CD4-positive, alpha-beta memory T cell (primary cell): ENCODE measurements at regions not wholly inside any gene's neighbourhood (a gene's known extent, or its start where the extent isn't known, plus 50 kb on each side); places are given as distances from the start of the nearest gene placed in this dataset.
"Not testable (repeated sequence)": the region's sequence is repeated elsewhere in the genome, so short reads cannot be mapped to it uniquely, and the experiment has no call there.

Experiments
- CTCF ChIA-PET: fragments of 350-600 bp; sonication (Branson Sonifier 250); formaldehyde crosslinking; loops from one replicate; lab custom pipeline; 2021; ENCODE audit warnings: inconsistent platforms; ENCODE audit not compliant: partially characterized antibody; lab: Charles Lee
- POLR2A ChIA-PET: fragments of 350-600 bp; sonication (Branson Sonifier 250); formaldehyde crosslinking; loops from one replicate; lab custom pipeline; 2021; ENCODE audit not compliant: partially characterized antibody; lab: Charles Lee
- DNase-seq, 5 donors: peaks; one replicate each; pipeline versions ENCODE4 v3.0.0 to v3.0.0-alpha.2; 2020 to 2022; ENCODE audit warnings: mixed read lengths in 1 of 5
- H3K27ac ChIP-seq: one replicate; pipeline ENCODE4 v1.7.0; 2013; ENCODE audit warnings: low read depth, low read length
- H3K27me3 ChIP-seq: 2 replicates; pipeline ENCODE4 v1.7.0; 2013; ENCODE audit warnings: mild to moderate bottlenecking, low read length, moderate library complexity; ENCODE audit not compliant: insufficient read depth
- H3K36me3 ChIP-seq: 2 replicates; pipeline ENCODE4 v1.7.0; 2013; ENCODE audit warnings: mild to moderate bottlenecking, low read length, moderate library complexity; ENCODE audit not compliant: insufficient read depth
- H3K4me1 ChIP-seq: 2 replicates; pipeline ENCODE4 v1.7.0; 2013; ENCODE audit warnings: mild to moderate bottlenecking, low read length, moderate library complexity; ENCODE audit not compliant: insufficient read depth
- H3K4me3 ChIP-seq, 2 donors: one replicate each; pipeline ENCODE4 v1.7.0; 2013; ENCODE audit warnings: low read length in 2 of 2, mild to moderate bottlenecking in 1 of 2
- H3K9me3 ChIP-seq, 2 donors: one replicate each; pipeline ENCODE4 v1.7.0; 2013; ENCODE audit warnings: low read length in 2 of 2, control low read depth in 1 of 2; ENCODE audit not compliant: control insufficient read depth in 1 of 2
- H3K27ac Mint-ChIP-seq, 7 donors: one replicate each; pipeline ENCODE4 v1.8.0; 2020 to 2021; ENCODE audit warnings: mixed read lengths in 7 of 7, mild to moderate bottlenecking in 6 of 7, inconsistent platforms in 3 of 7, moderate library complexity in 3 of 7
- H3K27me3 Mint-ChIP-seq, 2 donors: one replicate each; pipeline ENCODE4 v1.8.0; 2020 to 2021; ENCODE audit warnings: mixed read lengths in 2 of 2
- H3K36me3 Mint-ChIP-seq, 2 donors: one replicate each; pipeline ENCODE4 v1.8.0; 2020 to 2021; ENCODE audit warnings: mixed read lengths in 2 of 2, inconsistent platforms in 1 of 2, mild to moderate bottlenecking in 1 of 2
- H3K4me1 Mint-ChIP-seq, 4 donors: one replicate each; pipeline ENCODE4 v1.8.0; 2020 to 2021; ENCODE audit warnings: mixed read lengths in 4 of 4, mild to moderate bottlenecking in 1 of 4
- H3K4me3 Mint-ChIP-seq, 8 donors: one replicate each; pipeline ENCODE4 v1.8.0; 2020 to 2021; ENCODE audit warnings: mixed read lengths in 8 of 8, mild to moderate bottlenecking in 7 of 8, moderate library complexity in 6 of 8, inconsistent platforms in 3 of 8
- H3K9me3 Mint-ChIP-seq, 8 donors: one replicate each; pipeline ENCODE4 v1.8.0; 2020 to 2021; ENCODE audit warnings: mixed read lengths in 8 of 8, mild to moderate bottlenecking in 5 of 8, inconsistent platforms in 3 of 8, moderate library complexity in 1 of 8
- intact Hi-C: fragments of 100-400 bp; cut with micrococcal nuclease; formaldehyde crosslinking; loops from one replicate; pipeline ENCODE4 v1.15.1; 2023

DNA sequence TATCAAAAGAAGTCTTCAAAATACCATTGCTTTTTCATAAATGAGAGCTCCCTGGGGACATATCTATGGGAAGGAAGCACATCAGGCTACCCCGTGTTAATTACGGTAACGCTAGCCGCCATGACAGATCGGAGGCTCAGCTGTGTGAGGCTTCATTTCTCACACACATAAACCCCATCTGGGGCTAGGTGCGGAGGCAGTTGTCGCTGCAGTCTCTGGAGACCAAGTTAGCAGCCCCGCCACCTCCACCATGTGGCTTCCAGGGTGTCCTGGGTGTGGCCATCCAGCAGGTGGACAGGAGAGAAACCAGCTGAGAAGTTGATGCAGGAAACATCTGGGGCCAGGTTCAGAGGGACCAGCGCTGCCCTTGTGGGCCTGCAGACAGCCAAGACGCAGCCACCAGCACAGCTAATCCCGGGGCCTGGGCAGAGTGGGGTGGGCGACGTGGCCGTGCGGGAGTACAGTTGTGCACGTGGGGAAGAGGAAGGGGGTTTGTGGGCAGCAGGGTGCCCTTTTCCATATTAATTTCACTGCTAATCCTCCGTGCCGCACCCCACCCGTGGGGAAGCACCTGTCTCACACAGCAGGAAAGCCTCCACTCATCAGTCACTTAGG, 426.5 kb downstream of the IRX1 start:
- ChIA-PET POLR2A (no interaction called here), CTCF (no interaction called here)
- Histone ChIP-seq H3K36me3 (no peaks in the 10 kb centered on the region), H3K9me3 (no peaks in the 10 kb centered on the region), H3K27ac (no peak overlapping the region), H3K27me3 (no peaks in the 10 kb centered on the region), H3K4me1 (no peaks in the 10 kb centered on the region), H3K4me3 (no peak overlapping the region)
- no peak overlapping the region for H3K27ac Mint-ChIP-seq
- H3K4me1 Mint-ChIP-seq: no peaks in the 10 kb centered on the region
- no peaks in the 10 kb centered on the region for H3K27me3 Mint-ChIP-seq
- intact Hi-C loops: no loop called here
- DNase-seq: no peak
- peaks cover 0 to 23% (median 4%) of the 10 kb centered on the region in 8 donors for H3K9me3 Mint-ChIP-seq
- no peak overlapping the region for H3K4me3 Mint-ChIP-seq
- no peaks in the 10 kb centered on the region for H3K36me3 Mint-ChIP-seq

DNA sequence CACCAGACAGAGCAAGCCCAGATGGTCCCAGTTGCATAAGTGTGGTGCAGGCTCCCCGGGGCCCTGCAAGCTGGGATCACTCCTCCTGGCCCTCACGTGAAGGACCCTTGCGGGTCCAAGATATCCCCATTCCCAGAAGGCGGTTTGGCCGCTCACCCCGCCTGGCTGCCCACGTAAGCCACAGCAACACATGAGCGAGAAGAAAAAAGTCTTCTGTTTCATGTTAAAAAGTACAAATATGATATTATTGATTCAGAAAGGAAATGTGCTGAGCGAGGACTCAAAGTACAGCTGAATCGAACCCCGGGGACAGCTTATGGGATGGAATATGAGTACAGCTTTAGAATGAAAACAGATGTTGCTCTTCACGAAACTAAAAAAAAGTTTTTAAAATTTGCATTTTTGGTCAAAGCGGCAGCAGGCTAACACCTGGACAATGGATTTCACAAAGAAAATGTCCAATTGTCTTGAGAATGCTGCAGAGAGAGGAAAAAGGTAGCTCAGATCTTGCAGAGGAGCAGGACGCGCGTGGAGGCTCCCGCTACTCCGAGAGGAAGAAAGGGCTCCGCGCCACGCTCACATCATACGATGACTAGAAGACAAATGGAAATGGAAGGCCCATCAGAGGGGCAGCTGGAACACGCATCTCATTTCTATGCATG, 427.6 kb downstream of the IRX1 start:
- H3K27me3 ChIP-seq: no peaks in the 10 kb centered on the region
- Mint-ChIP-seq H3K4me1 (no peaks in the 10 kb centered on the region), H3K27me3 (no peaks in the 10 kb centered on the region), H3K4me3 (no peak overlapping the region), H3K36me3 (no peaks in the 10 kb centered on the region), H3K27ac (no peak overlapping the region), H3K9me3 (peaks cover 0 to 23% (median 5%) of the 10 kb centered on the region in 8 donors)
- H3K4me3 ChIP-seq: no peak overlapping the region
- no peaks in the 10 kb centered on the region for H3K4me1 ChIP-seq
- POLR2A ChIA-PET: no interaction called here
- H3K36me3 ChIP-seq: no peaks in the 10 kb centered on the region
- intact Hi-C loops: no loop called here
- no peaks in the 10 kb centered on the region for H3K9me3 ChIP-seq
- CTCF ChIA-PET: no interaction called here
- no peak for DNase-seq
- no peak overlapping the region for H3K27ac ChIP-seq

DNA sequence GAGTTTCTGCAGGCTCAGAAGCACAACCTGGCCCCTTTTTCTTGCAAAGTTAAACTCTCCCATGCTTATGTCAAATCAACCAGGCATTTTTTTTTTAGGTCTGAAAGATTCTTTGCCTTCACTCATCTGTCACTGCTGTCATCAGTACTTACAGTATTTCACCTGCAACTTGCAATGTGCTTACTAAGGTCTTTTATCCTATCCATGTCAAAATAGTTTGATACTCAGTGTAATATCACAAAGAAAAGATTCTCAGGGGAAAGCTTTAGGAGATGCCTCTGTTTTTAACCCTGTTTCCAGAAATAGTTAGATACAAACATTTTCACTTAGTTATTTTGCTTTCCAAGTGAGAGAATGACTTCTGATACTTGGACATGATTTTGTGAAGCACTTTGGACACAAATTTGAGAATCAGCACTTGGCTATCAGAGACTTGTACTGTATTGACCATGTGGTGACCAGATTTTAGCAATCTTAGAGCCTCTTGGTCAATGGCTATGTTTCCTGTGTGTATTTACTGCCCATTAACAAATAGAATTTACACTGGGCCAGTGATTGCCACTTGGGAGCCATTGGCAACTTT, 428.2 kb downstream of the IRX1 start:
- no peaks in the 10 kb centered on the region for H3K36me3 Mint-ChIP-seq
- H3K9me3 ChIP-seq: no peaks in the 10 kb centered on the region
- no peak overlapping the region for H3K4me3 ChIP-seq
- no peak overlapping the region for H3K27ac Mint-ChIP-seq
- no peaks in the 10 kb centered on the region for H3K27me3 ChIP-seq
- H3K27ac ChIP-seq: no peak overlapping the region
- no peak overlapping the region for H3K4me3 Mint-ChIP-seq
- H3K4me1 ChIP-seq: no peaks in the 10 kb centered on the region
- ChIA-PET CTCF (no interaction called here), POLR2A (no interaction called here)
- H3K9me3 Mint-ChIP-seq: peaks cover 0 to 17% (median 8%) of the 10 kb centered on the region in 8 donors
- intact Hi-C loops: no loop called here
- no peak for DNase-seq
- H3K27me3 Mint-ChIP-seq: no peaks in the 10 kb centered on the region
- no peaks in the 10 kb centered on the region for H3K4me1 Mint-ChIP-seq
- no peaks in the 10 kb centered on the region for H3K36me3 ChIP-seq

DNA sequence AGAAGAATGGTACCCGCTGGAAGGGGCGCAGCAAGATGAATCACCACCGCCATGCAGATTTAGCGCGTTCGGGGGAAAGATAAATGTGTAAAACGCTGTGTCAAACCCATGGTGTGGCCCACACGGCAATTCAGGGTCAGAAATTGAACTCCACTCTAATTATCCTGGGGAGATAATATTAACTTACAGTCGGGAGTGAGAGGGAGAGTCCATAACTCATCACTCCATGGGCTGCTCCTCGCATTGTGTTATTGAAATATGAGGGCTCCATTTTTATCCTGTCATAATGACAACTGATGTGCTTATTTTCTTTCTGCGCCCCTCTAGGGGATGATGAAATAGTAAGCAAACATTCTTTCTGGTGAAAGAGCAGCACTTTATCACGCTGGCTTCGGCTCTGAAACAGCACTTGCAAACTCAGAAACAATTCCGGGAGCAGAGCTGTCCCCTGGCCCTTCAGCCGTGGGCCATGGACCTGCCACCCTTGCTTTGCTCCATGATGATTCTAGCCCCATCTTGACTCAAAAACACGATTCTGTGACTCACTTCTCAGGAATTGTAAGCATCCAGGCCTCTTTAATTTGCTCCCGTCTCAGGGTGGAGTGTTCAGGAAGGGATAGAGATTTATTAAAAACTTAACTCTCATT, 431.6 kb downstream of the IRX1 start:
- H3K4me3 ChIP-seq: no peak overlapping the region
- peaks cover 0 to 18% (median 9%) of the 10 kb centered on the region in 8 donors for H3K9me3 Mint-ChIP-seq
- H3K9me3 ChIP-seq: no peaks in the 10 kb centered on the region
- no peak overlapping the region for H3K27ac ChIP-seq
- CTCF ChIA-PET: no interaction called here
- DNase-seq: no peak
- no peaks in the 10 kb centered on the region for H3K4me1 Mint-ChIP-seq
- H3K4me3 Mint-ChIP-seq: no peak overlapping the region
- no peaks in the 10 kb centered on the region for H3K27me3 ChIP-seq
- intact Hi-C loops: no loop called here
- no peaks in the 10 kb centered on the region for H3K36me3 Mint-ChIP-seq
- H3K36me3 ChIP-seq: no peaks in the 10 kb centered on the region
- POLR2A ChIA-PET: no interaction called here
- no peaks in the 10 kb centered on the region for H3K4me1 ChIP-seq
- H3K27me3 Mint-ChIP-seq: no peaks in the 10 kb centered on the region
- no peak overlapping the region for H3K27ac Mint-ChIP-seq

DNA sequence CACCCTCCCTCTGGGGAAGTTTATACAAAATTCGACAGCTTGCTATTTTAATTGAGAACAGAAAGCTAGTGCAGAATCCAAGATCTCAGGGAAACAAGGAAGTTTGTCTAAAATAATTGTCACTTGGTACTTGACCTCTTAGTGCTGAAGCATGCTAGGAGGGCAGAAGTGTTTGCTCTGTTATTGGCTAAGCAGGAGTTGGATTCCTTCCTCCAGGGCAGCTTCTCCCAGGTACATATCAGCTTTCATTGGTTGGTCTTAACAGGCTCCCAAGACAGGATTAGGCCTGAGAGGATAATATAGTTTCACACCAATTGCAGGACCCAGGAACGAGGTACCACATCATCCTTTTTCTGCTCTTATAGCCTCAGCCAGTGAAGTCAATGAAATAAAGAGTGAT, 432.8 kb downstream of the IRX1 start:
- H3K27ac Mint-ChIP-seq: no peak overlapping the region
- CTCF ChIA-PET: no interaction called here
- peaks cover 0 to 17% (median 9%) of the 10 kb centered on the region in 8 donors for H3K9me3 Mint-ChIP-seq
- Histone ChIP-seq H3K27me3 (no peaks in the 10 kb centered on the region), H3K27ac (no peak overlapping the region), H3K9me3 (no peaks in the 10 kb centered on the region), H3K36me3 (no peaks in the 10 kb centered on the region), H3K4me1 (no peaks in the 10 kb centered on the region), H3K4me3 (no peak overlapping the region)
- no peak for DNase-seq
- intact Hi-C loops: no loop called here
- POLR2A ChIA-PET: no interaction called here
- H3K36me3 Mint-ChIP-seq: no peaks in the 10 kb centered on the region
- no peaks in the 10 kb centered on the region for H3K27me3 Mint-ChIP-seq
- no peak overlapping the region for H3K4me3 Mint-ChIP-seq
- no peaks in the 10 kb centered on the region for H3K4me1 Mint-ChIP-seq

DNA sequence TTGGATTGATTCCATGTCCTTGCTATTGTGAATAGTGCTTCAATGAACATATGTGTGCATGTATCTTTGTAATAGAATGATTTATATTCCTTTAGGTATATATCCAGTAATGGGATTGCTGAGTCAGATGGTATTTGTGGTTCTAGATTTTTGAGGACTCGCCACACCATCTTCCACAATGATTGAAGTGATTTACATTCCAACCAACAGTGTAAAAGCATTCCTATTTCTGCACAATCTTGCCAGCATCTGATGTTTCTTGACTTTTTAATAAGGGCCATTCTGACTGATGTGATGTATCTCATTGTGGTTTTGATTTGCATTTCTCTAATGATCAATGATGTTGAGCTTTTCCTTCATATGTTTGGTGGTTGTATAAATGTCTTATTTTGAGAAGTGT, 437.9 kb downstream of the IRX1 start:
- H3K4me1 Mint-ChIP-seq, H3K27me3 Mint-ChIP-seq, H3K4me3 ChIP-seq: not testable (repeated sequence)

DNA sequence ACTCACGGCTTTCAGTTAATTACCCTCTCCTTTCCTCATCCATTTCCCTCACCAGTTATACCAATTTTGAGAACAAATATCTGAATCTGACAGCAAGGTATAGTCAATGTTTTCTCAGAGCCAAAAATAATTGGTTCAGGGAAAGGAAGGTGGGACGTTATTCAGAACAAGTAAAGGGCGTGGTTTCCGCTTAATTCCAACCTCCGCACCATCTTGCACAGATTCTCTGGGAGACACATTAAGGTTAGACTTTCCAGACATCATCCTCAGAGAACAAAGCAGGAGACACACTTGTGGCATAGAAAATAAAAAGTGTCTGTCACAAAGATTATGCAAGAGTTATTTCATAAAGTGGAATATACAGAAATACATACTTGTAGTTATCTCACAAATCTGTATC, 441.2 kb downstream of the IRX1 start:
- Mint-ChIP-seq H3K27me3 (no peaks in the 10 kb centered on the region), H3K27ac (no peak overlapping the region), H3K9me3 (peaks cover 0 to 30% (median 12%) of the 10 kb centered on the region in 8 donors), H3K36me3 (no peaks in the 10 kb centered on the region), H3K4me3 (no peak overlapping the region), H3K4me1 (peaks cover 0 to 6% (median under 1%) of the 10 kb centered on the region in 4 donors)
- no peak overlapping the region for H3K4me3 ChIP-seq
- no peaks in the 10 kb centered on the region for H3K4me1 ChIP-seq
- CTCF ChIA-PET: no interaction called here
- no peaks in the 10 kb centered on the region for H3K27me3 ChIP-seq
- intact Hi-C loops: no loop called here
- no peak overlapping the region for H3K27ac ChIP-seq
- POLR2A ChIA-PET: no interaction called here
- H3K36me3 ChIP-seq: no peaks in the 10 kb centered on the region
- DNase-seq: no peak
- H3K9me3 ChIP-seq: no peaks in the 10 kb centered on the region

More for the DNA sequence above, 437.9 kb downstream of the IRX1 start:
- CTCF ChIA-PET, intact Hi-C loops, H3K4me3 Mint-ChIP-seq, H3K4me1 ChIP-seq, H3K36me3 ChIP-seq, H3K27me3 ChIP-seq, H3K36me3 Mint-ChIP-seq, DNase-seq, POLR2A ChIA-PET, H3K9me3 ChIP-seq, H3K27ac Mint-ChIP-seq, H3K27ac ChIP-seq: not testable (repeated sequence)
- H3K9me3 Mint-ChIP-seq: peaks cover 0 to 26% (median 5%) of the 10 kb centered on the region in 8 donors
